ENCODE measurements at regions not wholly inside any gene's neighbourhood (a gene's known extent, or its start where the extent isn't known, plus 50 kb on each side); places are given as distances from the start of the nearest gene placed in this dataset.

DNA sequence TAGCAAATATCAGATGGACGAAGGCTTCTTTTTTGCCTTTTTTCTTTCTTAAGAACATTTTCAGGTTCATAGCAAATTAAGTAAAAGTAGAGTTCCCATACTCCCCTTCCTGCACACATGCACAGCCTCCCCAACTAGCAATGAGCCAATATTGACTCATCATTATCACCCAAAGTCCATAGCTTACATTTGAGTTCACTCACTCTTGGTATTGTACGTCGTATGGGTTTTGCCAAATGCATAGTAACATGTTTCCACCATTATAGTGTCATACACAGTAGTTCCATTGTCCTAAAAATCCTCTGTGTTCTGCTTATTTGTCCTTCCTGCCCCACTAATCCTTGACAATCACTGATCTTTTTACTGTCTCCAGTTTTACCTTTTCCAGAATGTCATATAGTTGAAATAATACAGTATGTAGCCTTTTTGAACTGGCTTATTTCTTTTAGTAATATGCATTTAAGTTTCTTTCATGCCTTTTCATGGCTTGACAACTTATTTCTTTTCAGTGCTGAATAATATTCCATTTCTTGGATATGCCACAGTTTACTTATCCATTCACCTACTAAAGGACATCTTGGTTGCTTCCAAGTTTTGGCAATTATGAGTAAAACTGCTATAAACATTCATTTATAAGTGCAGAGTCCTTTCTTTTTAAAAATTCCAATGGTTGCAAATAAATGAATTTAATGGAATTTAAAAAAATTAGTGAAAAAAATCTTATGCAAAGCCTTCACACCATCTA is 242.1 kb downstream of the ISL1 start:
- TF ChIP-seq TCF7L2 (IDR thresholded peaks at IDR 0.05; ENCODE audit: low read depth, low read length) (no peak), SIN3A (IDR thresholded peaks at IDR 0.05; ENCODE audit: borderline replicate concordance, insufficient read depth, low read depth, low read length) (no peak), POLR2AphosphoS5 (IDR thresholded peaks at IDR 0.05; ENCODE audit: low read depth, low read length) (no peak)
- TF ChIP-seq, protein P1, sequence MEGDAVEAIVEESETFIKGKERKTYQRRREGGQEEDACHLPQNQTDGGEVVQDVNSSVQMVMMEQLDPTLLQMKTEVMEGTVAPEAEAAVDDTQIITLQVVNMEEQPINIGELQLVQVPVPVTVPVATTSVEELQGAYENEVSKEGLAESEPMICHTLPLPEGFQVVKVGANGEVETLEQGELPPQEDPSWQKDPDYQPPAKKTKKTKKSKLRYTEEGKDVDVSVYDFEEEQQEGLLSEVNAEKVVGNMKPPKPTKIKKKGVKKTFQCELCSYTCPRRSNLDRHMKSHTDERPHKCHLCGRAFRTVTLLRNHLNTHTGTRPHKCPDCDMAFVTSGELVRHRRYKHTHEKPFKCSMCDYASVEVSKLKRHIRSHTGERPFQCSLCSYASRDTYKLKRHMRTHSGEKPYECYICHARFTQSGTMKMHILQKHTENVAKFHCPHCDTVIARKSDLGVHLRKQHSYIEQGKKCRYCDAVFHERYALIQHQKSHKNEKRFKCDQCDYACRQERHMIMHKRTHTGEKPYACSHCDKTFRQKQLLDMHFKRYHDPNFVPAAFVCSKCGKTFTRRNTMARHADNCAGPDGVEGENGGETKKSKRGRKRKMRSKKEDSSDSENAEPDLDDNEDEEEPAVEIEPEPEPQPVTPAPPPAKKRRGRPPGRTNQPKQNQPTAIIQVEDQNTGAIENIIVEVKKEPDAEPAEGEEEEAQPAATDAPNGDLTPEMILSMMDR (IDR thresholded peaks at IDR 0.05), result no peak
- TF ChIP-seq, protein P2, sequence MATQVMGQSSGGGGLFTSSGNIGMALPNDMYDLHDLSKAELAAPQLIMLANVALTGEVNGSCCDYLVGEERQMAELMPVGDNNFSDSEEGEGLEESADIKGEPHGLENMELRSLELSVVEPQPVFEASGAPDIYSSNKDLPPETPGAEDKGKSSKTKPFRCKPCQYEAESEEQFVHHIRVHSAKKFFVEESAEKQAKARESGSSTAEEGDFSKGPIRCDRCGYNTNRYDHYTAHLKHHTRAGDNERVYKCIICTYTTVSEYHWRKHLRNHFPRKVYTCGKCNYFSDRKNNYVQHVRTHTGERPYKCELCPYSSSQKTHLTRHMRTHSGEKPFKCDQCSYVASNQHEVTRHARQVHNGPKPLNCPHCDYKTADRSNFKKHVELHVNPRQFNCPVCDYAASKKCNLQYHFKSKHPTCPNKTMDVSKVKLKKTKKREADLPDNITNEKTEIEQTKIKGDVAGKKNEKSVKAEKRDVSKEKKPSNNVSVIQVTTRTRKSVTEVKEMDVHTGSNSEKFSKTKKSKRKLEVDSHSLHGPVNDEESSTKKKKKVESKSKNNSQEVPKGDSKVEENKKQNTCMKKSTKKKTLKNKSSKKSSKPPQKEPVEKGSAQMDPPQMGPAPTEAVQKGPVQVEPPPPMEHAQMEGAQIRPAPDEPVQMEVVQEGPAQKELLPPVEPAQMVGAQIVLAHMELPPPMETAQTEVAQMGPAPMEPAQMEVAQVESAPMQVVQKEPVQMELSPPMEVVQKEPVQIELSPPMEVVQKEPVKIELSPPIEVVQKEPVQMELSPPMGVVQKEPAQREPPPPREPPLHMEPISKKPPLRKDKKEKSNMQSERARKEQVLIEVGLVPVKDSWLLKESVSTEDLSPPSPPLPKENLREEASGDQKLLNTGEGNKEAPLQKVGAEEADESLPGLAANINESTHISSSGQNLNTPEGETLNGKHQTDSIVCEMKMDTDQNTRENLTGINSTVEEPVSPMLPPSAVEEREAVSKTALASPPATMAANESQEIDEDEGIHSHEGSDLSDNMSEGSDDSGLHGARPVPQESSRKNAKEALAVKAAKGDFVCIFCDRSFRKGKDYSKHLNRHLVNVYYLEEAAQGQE (IDR thresholded peaks at IDR 0.05; ENCODE audit: insufficient read depth in 1 of 2, low read depth in 2 of 2, low read length in 1 of 2), result no peak
- POLR2A ChIA-PET, result no interaction called here
- in situ Hi-C loops (cut with HindIII; ENCODE audit: low pct_unique_long_range_greater_than_20kb, low sequenced_read_pairs), result no loop called here

DNA sequence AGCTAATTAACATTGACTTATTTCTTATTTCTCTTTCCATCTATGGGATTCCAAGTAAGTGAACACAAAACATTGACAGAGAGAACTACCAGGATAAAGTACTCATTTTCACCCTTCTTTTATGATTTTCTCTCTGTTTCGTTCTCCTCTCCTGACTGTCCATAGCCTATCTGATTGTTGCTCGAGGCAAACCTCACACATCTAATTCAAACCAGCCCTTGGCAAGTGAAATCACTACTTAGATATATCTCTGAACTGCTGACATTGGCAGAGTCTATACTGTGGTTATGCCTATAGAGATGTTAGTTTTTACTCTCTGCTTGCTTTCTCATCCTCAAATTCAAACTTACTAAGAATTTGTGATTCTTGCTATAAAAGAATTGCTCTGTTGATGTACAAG is 248.8 kb downstream of the ISL1 start:
- H3K4me1 ChIP-seq (ENCODE audit: control insufficient read depth, insufficient read depth, low read length), result no peaks in the 10 kb centered on the region
- ChIA-PET CTCF (no interaction called here), POLR2A (no interaction called here)
- no peaks in the 10 kb centered on the region for H3K9me3 ChIP-seq (ENCODE audit: control insufficient read depth, insufficient read depth, low read depth, low read length)
- no TSS peak for BruUV-seq (replicated peaks)
- no peaks in the 10 kb centered on the region for H3K36me3 ChIP-seq (ENCODE audit: control insufficient read depth, insufficient read depth, low read length)
- in situ Hi-C loops (cut with HindIII; ENCODE audit: low pct_unique_long_range_greater_than_20kb, low sequenced_read_pairs), result no loop called here
- H3K4me3 ChIP-seq (ENCODE audit: low read depth in 2 of 2, low read length in 2 of 2), result no peak overlapping the region
- DNase-seq (ENCODE audit: low read depth, low spot score) (no peak), ATAC-seq (no peak)
- TF ChIP-seq, protein P1 (IDR thresholded peaks at IDR 0.05), result no peak
- TF ChIP-seq, protein P2 (IDR thresholded peaks at IDR 0.05; ENCODE audit: insufficient read depth in 1 of 2, low read depth in 2 of 2, low read length in 1 of 2), result no peak
- TF ChIP-seq POLR2AphosphoS5 (IDR thresholded peaks at IDR 0.05; ENCODE audit: low read depth, low read length) (no peak), SIN3A (IDR thresholded peaks at IDR 0.05; ENCODE audit: borderline replicate concordance, insufficient read depth, low read depth, low read length) (no peak), TCF7L2 (IDR thresholded peaks at IDR 0.05; ENCODE audit: low read depth, low read length) (no peak)
- no peak overlapping the region for H3K27ac ChIP-seq (ENCODE audit: low read length)
- intact Hi-C loops (cut with micrococcal nuclease; ENCODE audit: unreplicated experiment), result no loop called here
- H3K27me3 ChIP-seq (ENCODE audit: control insufficient read depth, insufficient read depth, low read length), result no peaks in the 10 kb centered on the region

More for the DNA sequence above, 242.1 kb downstream of the ISL1 start:
- H3K36me3 ChIP-seq (ENCODE audit: control insufficient read depth, insufficient read depth, low read length), result no peaks in the 10 kb centered on the region
- DNase-seq (ENCODE audit: low read depth, low spot score), result no peak
- intact Hi-C loops (cut with micrococcal nuclease; ENCODE audit: unreplicated experiment), result no loop called here
- no peaks in the 10 kb centered on the region for H3K27me3 ChIP-seq (ENCODE audit: control insufficient read depth, insufficient read depth, low read length)
- H3K4me1 ChIP-seq (ENCODE audit: control insufficient read depth, insufficient read depth, low read length), result no peaks in the 10 kb centered on the region
- ATAC-seq, result no peak
- H3K4me3 ChIP-seq (ENCODE audit: low read depth in 2 of 2, low read length in 2 of 2), result no peak overlapping the region
- H3K9me3 ChIP-seq (ENCODE audit: control insufficient read depth, insufficient read depth, low read depth, low read length), result no peaks in the 10 kb centered on the region
- BruUV-seq (replicated peaks), result no TSS peak
- CTCF ChIA-PET, result no interaction called here
- no peak overlapping the region for H3K27ac ChIP-seq (ENCODE audit: low read length)

All from Panc1 (cell line).